GM10266 (cell line): ENCODE measurements at regions not wholly inside any gene's neighbourhood (a gene's known extent, or its start where the extent isn't known, plus 50 kb on each side); places are given as distances from the start of the nearest gene placed in this dataset.

Source experiments
- DNase-seq: peaks from one replicate; pipeline ENCODE4 v3.0.0; 2012; ENCODE audit errors: extremely low spot score
- TF ChIP-seq, protein P1 (sequence below): IDR thresholded peaks from 2 replicates; pipeline ENCODE4 v1.5.1; 2012; ENCODE audit warnings: mild to moderate bottlenecking, low read depth; ENCODE audit not compliant: control insufficient read depth, insufficient read depth; ENCODE audit errors: missing control alignments

DNA sequence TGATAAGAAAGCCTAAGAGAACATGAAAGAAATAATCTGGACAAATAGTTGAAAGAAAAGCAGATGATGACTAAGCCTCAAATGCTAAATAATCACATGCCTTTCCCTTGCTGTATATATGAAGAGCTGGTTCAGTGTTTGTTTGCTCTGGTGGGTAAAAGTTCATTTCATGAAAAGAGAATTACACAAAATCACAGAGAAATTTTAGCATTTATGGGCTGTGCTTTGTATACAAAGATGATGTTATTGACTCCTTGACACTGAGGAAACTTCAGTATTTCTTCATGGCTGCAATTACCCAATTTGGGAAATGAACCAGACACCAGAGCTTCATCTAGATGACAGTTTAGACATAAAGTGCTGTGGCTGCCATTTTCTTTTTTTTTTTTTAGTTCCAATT lies 527.2 kb downstream of the NR2F1-AS1 start:
- TF ChIP-seq, protein P1, sequence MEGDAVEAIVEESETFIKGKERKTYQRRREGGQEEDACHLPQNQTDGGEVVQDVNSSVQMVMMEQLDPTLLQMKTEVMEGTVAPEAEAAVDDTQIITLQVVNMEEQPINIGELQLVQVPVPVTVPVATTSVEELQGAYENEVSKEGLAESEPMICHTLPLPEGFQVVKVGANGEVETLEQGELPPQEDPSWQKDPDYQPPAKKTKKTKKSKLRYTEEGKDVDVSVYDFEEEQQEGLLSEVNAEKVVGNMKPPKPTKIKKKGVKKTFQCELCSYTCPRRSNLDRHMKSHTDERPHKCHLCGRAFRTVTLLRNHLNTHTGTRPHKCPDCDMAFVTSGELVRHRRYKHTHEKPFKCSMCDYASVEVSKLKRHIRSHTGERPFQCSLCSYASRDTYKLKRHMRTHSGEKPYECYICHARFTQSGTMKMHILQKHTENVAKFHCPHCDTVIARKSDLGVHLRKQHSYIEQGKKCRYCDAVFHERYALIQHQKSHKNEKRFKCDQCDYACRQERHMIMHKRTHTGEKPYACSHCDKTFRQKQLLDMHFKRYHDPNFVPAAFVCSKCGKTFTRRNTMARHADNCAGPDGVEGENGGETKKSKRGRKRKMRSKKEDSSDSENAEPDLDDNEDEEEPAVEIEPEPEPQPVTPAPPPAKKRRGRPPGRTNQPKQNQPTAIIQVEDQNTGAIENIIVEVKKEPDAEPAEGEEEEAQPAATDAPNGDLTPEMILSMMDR, result no peak
- no peak for DNase-seq

DNA sequence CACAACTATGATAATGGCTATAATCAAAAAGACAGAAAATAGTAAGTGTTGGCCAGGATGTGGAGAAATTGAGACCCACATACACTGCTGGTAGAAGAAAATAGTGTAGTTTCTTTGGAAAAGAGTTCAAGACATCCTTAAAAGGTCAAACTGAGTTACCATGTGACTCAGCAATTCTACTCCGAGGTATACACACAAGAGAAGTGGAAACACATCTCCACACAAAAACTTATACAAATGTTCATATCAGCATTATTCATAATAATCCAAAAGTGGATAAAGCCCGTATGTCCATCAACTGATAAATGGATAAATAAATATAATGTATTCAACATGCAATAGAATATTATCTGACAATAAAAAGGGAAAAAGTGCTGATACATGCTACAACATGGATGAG lies 532.2 kb downstream of the NR2F1-AS1 start:
- TF ChIP-seq, protein P1, result no peak

DNA sequence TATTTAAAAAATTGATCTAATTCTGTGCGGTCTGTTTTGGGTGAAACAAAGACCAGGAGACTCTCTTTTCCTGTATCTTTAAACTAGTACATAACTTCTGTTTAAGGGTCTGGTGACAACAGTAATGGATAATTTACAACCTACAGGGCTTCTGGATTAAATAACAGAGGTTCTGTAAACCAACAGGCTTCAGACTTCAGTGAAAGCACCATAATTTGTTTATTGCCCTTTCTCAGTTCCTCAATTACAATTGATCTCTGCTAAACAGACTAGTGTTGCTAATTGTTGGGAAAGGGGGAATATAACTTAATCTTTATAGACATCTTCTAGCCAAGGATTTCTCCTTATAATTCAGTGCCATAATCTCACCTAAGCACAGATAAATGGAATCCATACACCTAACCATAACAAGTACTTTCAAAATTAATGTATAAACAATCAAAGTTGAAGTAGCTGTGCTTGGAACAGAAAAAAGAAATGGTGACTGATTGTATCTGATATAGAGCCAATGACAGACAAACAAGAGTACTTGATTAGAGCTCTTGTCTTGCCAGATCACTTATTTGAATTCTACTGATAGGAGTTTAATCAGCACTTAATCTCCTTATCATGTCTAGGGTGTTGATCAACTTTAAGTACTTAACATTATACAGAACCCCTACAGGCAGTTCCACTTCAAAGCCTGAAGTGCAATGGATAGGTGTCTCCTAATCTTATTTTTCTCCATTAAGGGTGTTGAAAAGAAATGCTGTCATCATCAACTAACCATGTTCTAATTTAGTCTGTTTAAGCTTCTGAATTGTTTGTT lies 536.0 kb downstream of the NR2F1-AS1 start:
- no peak for DNase-seq
- TF ChIP-seq, protein P1, result no peak

More for the DNA sequence above, 532.2 kb downstream of the NR2F1-AS1 start:
- no peak for DNase-seq

DNA sequence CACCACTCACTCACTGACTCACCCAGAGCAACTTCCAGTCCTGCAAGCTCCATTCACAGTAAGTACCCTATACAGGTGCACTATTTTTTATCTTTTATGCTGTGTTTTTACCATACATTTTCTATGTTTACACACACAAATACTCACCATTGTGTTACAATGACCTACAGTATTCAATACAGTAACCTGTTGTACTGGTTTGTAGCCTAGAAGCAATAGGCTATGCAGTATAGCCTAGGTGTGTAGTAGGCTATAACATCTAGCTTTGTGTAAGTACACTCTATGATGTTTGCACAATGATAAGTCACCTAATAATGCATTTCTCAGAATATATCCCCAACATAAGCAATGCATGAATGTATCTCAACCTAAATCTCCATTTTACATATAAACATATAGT lies 541.1 kb downstream of the NR2F1-AS1 start:
- TF ChIP-seq, protein P1, result no peak
- DNase-seq, result no peak

DNA sequence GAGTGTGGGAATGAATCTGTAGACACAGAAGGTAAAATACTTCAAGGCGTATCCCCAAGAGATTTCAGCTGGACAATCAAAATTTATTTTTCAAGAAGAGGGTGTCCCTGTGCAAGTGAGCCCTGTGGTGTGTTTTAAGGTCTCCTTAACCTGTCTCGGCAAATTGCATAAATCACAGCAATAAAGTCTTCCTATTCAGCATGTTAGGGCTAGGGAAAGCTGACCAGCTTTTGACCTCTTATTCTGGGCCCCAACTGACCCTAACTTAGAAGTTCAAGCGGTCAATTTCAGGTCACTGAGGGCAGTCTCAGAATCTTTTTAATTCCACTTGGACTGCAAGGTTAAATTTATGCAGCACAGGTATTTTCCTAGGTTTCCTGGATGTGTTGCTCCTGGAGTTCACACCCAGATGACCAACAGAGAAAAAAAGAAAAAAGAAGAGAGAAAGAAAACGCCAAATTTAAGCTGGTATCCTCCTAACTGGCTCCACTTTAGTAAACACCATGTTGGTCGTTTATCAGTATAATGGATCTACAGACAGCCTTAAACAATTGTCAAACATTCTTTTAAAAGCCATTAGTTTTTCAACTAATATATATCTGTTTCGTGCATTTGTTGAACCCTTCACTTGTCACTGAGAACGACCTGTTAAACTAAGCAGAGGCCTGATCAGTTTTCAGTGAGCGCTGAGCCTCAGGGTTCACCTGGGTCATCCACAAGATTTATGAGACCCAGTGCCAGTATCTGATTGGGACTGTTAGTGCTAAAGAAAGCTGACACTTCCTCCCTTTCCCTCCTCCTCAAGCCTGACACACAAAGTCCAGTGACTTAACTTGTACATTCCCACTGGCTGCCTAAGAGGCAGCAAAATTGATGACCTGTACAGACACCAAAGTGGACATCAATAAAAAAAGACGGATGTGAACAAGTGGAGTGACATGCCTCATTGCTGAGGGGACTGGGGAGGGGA lies 546.1 kb downstream of the NR2F1-AS1 start:
- DNase-seq, result no peak
- TF ChIP-seq, protein P1, result no peak

DNA sequence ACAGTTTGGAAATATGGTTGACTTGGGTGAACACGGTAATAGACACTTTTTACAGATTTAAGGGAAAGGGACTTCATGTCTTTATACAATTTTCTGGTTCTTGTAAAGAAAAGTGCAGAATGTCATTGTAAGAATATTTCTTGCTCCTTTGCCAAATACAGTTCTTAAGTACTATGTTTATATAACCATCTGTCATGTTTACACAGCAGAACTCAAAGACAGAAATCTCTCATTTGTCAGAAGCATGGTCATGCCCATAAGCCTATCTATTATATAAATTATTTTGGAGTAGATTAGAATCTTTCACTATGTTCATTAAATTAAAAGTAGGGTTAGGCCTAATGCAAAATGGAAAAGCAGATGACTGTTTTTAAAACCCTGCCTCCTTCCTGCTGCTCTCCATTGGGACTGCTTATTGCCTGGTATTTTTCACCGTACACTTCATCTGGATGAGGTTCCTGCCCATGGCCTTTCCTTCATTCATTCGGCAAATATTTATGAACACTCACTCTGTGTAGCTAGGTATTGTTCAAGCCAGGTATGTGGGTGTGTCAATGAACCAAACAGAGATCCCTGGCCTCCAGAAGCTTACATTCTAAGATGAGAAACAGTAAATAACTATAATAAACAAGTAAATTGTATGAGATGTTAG lies 558.1 kb downstream of the NR2F1-AS1 start:
- TF ChIP-seq, protein P1, result no peak
- no peak for DNase-seq
